Left lobe of liver (tissue), 2 donors: ENCODE measurements at regions not wholly inside any gene's neighbourhood (a gene's known extent, or its start where the extent isn't known, plus 50 kb on each side); places are given as distances from the start of the nearest gene placed in this dataset.

Experiments
- ATAC-seq: fragments of 200-7000 bp; cut with Tn5 transposase; one replicate; pipeline ENCODE4 v1.9.1; 2020; ENCODE audit warnings: mild to moderate bottlenecking, moderate library complexity
- DNase-seq: peaks from one replicate; pipeline ENCODE4 v3.0.0-alpha.2; 2020; ENCODE audit warnings: low spot score
- donor health status: DM: no; HTN: no; CAD: no; lungs with moderate emphysema.
- donor health status: DM: no; HTN: yes; CAD: no.

DNA sequence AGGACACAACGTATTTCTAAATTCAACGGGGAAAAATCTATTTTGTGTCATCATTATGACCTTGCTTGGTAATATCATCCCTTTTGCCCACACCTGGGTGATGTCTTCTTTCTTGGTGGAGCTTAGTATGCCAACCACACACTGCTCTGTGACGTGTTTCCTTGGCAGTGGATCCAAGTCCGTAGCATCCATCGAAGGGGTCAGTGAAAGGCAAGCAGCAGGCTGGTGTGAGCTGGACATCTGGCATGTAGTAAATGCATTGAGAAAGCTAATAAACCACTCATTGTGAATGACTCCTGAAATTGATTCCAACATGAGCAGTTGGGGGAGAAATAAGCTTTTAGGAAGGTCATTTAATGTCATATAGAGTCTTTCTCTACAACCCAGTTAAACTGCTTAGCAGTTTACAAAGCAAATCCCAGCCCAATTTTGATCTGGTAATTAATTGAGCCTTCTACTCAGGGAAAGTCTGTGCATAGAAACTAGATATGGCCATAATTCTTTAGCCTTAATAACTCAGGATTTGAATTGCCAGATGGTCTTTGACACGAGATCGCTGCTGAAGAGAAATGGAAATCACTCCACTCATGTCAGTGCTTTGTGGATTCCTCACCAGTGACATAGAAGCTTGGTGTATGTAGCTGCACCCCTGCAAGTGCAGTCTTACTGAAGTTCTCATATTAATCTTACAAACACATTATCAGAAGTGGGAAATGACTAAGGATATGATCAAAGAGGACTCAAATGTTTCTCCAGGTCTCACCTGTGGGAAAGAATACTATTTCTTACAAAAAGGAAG, 494.8 kb downstream of the CMPK2 start:
- ATAC-seq = no peak
- DNase-seq = no peak

DNA sequence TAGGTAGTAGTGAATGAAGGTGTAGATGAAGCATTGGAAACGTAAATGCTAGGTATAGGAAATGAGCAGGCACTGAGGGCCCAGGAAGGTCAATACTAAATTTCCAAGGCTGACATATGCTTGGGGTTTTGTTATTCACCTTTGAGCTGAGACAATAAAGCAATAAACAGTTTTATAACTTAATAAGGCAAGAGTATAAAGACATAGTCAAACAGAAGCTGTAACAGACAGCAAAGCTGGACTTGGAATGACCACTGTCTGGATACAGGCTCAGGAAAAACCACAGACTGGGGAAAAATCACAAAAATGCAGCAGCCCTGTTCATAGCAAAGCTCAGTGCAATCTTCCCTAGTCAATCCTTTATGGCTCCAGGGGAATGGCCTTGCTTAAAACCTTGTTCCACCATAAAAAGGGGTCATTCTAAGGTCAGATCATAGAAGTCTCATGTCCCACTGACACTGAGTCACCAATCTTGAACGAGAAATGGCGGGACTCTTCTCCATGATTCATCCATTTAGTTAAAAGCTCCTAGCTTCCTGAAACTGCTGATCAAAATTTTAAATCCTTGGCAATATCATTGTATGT, 493.3 kb downstream of the CMPK2 start:
- DNase-seq = no peak
- ATAC-seq = no peak

DNA sequence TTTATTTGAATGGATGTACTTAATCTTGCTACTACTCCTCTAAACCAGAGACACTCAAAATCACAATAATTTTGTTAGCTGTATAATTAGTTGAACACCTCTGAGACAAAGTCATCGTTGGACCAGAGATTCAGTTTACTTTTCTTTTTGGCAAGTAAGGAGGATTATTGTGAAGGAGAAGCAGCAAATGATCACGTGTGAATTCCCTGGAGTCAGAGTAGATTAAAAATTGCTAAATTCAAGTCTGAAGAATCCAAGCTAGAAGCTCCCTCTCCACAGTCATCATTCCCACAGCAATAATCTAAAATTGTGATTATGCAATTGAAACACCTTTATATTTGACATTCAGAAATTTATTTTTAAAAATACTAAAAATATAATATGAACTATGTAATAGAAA, 484.4 kb downstream of the CMPK2 start:
- ATAC-seq (no peak), DNase-seq (no peak)

DNA sequence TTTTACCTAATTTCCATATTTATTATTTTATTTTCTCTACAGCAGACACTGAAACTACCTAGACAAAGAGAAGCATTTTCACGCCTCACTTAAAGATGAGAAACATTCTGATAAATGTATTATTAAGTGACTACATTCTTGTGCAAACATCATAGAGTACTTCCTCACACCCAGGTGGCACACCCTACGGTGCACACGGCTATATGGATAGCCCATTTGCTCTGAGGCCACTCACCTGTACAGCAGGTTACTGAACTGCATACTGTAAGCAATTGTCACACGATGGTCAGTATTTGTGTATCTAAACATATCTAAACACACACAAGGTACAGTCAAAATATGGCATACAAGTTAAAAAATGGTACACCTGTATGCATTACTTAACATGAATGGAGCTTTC, 481.4 kb downstream of the CMPK2 start:
- DNase-seq (no peak), ATAC-seq (no peak)

DNA sequence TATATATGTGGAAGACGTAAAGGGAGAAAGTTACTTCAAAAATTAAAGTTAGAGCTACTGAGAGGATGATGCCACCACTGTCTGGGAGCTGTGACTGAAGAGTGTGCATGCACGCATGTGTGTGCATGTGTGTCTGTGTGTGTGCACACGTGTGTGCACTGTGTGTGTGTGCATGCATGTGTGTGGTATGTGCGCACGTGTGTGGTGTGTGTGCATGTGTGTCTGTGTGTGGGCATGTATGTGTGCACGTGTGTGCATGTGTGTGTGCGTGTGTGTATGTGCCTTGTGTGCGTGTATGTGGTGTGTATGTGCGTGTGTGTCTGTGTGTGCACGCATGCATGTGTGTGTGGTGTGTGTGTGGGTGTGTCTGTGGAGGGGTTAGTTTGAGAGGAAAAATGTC, 473.4 kb downstream of the CMPK2 start:
- ATAC-seq = no peak
- no peak for DNase-seq

DNA sequence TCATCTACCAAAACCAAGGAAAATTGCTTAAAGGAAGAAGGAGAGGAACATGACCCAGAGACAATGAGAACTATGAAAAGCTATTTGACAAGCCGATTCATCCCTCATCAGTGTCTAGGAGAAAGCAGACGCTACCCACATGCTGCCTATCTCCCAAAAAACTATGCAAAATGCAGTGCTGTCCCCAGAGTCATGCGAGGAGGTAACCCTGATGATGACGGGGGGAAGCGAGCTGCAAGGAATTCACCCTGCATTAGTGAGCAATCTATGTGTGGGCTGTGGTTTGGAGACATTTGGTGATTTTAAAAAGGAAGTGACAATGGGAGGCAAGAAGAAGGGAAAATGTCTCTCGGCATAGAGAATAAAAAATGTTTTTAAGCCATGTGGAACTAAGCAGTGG, 472.7 kb downstream of the CMPK2 start:
- ATAC-seq (no peak), DNase-seq (no peak)

DNA sequence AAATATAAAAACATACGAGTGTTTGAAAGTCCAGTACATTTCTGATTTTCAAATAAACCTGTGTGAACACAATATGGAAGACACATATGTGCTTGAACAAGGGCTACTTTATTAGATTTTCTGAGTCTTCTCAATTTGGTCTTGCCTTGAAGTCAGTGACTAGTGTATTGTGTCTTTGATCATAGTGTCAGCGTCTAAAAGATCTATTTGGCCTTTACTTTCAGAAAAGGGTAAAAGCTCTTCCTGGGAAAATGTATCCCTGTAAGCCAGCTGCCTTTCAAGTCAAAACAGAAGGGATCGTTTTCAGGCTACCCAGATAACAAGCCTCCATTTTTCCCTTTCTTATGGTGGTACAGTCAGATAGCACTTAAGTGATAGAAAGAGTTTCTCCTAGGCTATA, 471.9 kb downstream of the CMPK2 start:
- no peak for ATAC-seq
- DNase-seq = no peak

DNA sequence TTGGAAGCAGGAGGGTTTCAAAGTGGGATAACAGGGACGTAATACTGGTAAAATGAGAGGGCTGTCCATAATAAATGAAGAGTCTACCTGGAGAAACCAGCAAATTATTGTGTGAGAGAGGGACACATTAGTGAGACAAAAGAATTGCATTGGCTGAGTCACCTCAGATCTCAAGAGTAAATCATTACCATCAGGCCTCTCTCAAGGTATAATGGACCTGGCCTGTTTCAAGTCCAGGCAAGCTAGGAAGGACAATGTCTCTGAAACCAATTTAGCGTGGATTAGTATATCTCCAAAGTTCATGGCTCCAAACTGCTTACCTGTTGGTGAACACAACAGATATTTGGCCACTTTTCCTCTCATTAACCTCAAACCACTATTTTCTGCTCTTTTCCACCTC, 471.4 kb downstream of the CMPK2 start:
- ATAC-seq (no peak), DNase-seq (no peak)

DNA sequence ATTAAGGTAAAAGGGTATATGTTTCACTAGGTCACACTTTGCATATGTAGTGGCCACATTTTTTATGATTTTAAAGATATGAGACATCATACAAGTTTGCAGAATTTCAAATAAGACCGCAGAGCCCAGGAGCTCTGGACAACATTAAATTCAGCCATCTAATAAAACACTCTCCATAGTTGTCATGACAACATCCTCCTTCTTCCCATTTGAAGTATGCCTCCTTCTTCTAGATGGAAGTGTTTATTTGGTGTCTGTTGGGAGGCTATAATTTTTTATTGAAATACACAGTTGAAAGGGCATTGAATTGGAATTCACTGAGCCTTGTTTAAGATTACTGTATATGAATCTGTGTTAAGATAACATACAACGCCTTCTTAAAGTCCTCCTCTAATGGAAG, 467.3 kb downstream of the CMPK2 start:
- DNase-seq (no peak), ATAC-seq (no peak)

DNA sequence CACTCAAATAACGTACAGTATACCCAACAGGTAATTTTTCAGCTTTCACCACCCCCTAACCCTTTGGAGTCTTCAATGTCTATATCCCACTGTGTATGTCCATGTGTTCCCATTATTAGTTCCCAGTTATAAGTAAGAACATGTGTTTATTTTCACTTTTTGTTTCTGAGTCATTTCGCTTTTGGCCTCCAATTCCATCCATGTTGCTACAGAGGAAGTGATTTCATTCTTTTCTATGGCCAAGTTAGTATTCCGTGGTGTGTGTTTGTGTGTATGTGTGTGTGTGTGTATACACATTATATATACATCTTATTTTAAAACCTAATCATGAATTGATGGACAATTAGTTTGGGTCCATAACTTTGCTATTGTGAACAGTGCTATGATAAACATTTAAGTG, 464.4 kb downstream of the CMPK2 start:
- ATAC-seq (no peak), DNase-seq (no peak)

DNA sequence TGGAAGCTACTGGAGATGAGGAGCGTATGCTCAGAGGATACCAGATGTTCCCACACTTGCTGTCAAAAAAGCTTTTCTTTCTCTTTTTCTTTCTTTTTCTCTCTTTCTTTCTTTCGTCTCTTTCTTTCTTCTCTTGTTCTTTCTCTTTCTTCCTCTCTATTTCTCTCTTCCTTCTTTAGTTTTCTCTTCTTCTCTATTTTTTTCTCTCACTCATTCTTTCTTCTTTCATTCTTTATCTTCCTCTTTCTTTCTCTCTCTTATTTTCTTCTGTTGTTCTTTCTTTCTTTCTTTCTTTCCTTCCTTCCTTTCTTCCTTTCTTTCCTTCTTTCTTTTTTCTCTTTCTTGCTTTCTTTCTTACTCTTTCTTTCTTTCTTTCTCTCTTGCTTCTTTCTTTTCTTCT, 457.6 kb downstream of the CMPK2 start:
- DNase-seq = no peak
- no peak for ATAC-seq

DNA sequence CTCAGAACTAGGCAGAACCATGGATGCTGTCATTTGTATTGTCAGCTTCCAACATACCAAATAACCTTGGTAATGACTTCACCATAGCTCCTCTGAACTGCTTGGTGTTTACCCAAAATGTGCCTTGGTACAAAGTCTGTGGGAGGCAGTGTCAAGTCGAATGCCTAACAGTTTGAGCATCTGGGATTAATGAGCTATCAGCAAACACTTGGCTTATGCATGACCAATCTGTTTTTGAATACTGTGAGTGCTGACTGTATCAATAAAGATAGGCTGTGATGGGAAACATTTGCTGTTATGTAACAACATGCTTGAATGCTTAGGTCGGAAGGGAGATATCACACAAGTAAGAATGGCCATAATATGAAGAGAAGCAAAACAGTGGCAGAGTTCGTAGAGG, 455.4 kb downstream of the CMPK2 start:
- ATAC-seq = no peak

DNA sequence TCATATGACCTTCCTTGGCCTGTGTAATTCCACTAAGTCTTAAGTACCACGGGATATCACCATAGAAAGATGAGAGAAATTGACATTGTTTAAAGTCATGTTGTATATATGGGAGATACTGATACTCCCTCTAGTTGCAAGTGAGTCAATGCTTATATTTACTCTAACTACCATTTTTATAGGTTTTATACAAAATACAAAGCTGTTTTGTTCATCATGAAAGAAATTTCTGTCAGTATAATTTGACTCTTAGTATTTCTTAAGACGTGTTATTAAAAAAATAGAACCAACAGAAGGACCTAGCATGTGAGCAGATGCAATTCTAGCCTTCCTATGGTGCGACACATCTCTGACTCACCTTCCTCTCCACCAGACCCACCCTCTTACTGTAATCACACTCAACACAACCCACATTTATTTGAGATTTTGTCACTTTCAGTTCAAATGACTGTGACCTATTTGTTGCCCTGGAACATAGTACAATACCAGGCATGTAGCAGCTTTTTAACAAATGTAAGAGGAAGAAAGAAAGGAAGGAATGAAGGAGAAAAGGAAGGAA, 453.1 kb downstream of the CMPK2 start:
- DNase-seq = no peak
- ATAC-seq = no peak

More for the DNA sequence above, 455.4 kb downstream of the CMPK2 start:
- DNase-seq = no peak

DNA sequence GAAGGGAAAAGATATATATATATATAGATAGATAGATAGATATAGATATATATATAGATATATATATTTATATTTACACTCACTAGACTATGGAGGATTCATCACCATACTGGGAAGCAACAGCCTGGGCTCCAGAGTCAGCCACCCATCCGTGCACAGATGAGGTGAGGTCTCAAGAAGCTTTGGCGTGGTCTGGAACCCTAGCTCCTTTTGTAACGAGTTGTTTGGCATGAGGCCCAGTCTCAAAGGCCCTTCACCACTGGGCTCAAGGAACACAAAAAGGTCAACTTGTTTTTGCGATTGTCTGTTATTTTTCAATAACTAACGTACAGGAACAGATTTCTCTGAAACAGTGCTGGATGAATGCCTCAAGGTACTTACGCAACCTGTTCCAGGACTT, 448.7 kb downstream of the CMPK2 start:
- DNase-seq = no peak
- ATAC-seq = no peak

DNA sequence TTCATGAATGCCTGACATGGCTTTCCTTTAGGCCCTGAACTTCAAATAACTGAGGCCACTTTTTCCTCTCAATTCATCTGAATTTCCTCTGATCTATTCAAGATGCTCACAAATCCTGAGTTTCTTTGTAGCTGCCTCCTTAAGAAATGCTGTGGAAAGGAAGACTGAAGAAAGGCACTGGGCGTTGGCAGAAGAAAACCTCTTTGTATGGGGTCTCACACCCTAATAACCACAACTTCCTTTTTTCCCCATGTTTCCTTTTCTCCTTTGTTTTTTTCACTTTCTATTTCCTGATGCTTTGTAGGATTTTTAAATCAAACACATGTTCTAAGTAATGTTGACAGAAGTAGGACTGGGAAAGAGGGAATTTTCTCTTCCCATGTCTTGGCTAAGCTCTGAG, 447.4 kb downstream of the CMPK2 start:
- no peak for DNase-seq
- ATAC-seq = no peak

DNA sequence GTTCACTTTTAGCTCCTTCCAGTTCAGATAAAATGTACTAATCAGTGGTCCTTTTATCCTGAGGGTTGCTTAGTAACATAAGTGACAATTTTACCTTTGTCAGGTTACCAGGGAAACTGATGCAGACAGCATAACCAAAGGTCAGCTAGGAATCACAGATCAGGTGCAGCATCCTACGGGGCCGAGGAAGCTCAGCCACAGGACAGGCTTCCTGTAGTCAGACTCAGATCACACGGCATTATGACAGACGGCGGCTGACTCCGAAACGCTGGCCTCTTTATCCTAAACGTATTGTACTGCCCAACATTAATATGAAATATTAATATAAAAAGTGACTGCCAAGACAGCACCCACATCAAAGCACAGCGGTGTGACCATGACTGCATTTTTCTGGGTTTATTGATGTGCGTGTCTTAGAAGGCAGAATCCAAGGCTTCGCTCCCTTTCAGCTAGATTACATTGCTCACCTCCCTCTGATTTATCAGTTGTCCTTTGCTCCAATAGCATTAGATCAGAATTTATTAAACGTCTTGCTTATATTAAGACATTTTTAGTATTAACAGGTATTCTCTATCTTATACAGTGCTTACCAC, 444.5 kb downstream of the CMPK2 start:
- DNase-seq = no peak

DNA sequence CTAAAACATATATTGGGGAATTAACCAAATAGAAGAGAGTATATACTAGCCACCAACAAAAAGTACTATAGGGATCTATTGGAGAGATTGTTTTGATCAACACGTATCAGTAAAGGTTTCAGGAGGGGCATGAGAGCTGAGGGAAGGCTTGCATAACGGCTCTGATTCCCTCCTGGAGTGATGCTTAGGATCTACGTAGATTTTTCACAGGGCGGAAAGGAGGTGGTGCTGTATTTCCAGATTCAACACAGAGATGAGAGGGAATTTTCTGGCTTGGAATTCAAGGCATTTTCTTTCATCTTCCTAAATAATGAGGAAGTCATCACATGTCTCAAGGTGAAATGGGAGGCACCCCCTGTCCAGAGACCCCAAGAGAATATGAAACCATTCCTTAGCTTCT, 443.8 kb downstream of the CMPK2 start:
- no peak for DNase-seq
- ATAC-seq = no peak

More for the DNA sequence above, 444.5 kb downstream of the CMPK2 start:
- ATAC-seq = no peak

DNA sequence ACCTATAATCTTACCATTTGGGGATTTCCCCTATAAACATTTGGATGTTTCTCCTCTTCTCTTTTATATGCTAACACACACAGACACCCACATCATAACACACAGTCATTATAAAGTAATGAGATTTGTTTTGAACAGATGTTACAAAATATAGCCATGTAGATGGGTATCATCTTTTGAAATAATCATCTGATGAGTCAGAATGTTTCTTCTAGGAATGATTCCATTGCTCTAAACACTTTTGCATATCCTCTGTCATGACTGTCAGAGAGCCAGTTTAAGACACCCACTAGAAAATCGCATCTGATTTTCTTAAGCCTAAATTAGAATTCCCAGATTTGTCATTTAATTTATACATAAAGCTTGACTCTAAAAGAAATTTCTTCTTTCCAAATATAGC, 442.6 kb downstream of the CMPK2 start:
- DNase-seq (no peak), ATAC-seq (no peak)

DNA sequence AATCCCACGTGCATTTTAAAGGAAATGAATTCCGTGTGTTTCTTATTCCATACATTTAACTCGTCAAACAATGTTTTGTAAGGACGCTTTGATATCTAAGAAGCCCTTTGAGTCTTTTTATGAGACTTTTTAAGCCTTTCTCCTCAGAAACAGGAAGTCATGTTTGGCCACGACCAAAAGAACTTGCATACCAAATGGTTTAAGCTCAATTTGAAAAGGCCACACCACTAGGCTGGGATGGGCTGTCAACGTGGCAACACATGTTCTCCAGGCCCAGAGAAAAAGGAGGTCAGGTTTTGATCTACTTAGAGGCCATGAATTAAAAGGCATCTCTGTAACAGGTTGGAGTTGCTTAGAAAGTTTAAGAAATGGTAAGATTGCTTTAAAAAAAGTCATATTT, 441.8 kb downstream of the CMPK2 start:
- DNase-seq = no peak
- no peak for ATAC-seq

DNA sequence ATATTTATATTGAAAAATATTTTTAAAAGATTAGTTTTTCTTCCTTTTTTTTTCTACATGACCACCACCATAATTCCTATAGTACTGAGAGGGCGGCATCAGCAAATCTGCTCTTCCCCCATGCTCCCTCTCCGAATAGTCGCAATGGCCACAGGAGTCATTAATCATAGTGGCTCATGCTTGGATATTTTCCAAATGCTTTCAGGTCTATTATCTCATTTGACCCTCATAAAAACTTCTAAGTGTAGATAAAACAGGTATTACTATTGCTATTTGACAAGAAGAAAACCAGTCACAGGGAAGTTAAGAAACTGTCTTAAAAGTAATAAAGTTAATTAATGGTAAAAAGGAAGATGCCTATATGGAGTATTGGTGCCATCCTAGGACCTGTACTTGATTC, 440.7 kb downstream of the CMPK2 start:
- no peak for ATAC-seq

DNA sequence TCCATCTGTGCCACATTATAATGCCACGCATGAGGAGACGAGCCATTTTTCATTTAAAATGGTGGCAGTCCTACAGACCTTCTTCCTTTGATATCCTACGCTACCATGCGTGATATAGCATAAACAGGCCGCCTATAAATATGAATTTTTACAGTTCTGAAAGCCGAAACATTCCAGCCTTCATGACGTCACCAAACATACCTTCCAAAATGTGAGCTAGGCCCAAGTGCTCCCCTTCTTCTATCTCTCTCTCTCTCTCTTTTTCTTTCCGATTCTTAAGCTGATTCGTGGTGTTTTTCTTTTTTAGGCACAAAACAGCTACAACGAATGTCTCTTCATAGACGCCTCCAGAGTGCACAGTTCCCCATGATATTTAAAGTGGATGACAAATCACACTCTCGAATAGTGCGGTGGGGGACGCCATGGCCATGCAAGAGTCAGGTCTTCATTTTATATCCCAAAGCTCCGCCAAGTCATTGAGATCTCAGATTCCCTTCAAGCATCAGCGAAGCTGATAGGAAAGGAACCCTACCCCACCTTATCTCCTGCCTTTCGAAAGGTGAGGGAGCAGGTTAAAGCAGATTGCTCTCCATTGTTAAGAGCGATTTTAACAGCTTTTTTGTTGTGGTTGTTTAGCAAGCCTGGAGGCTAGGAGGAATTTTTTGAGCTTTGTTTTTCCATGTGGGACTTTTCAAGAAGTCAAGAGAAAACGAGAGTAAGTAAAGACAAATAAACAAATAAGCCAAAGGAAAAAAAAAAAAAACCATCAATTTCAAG, 436.3 kb downstream of the CMPK2 start:
- DNase-seq = no peak
- ATAC-seq = no peak

More for the DNA sequence above, 440.7 kb downstream of the CMPK2 start:
- no peak for DNase-seq
